SK-N-SH treated with all-trans-retinoic acid at 6 μM for 48 hours (cell line): ENCODE measurements at regions not wholly inside any gene's neighbourhood (a gene's known extent, or its start where the extent isn't known, plus 50 kb on each side); places are given as distances from the start of the nearest gene placed in this dataset.

Experiments used
- ATAC-seq: fragments of 200-7000 bp; cut with Tn5 transposase; 3 replicates; pipeline ENCODE4 v1.9.1; 2020; ENCODE audit warnings: mild to moderate bottlenecking, moderate library complexity
- ARNTL ChIP-seq: fragments of 450-650 bp; formaldehyde crosslinking; IDR thresholded peaks from 2 replicates; pipeline ENCODE4 v1.5.0; 2020; ENCODE audit warnings: low read depth, mild to moderate bottlenecking, moderate library complexity, borderline replicate concordance
- BACH2 ChIP-seq: fragments of 250-450 bp; sonication (Bioruptor Pico); IDR thresholded peaks from 2 replicates; pipeline ENCODE4 v1.9.0; 2021; ENCODE audit warnings: mild to moderate bottlenecking, borderline replicate concordance
- CSDC2 ChIP-seq: fragments of 250-450 bp; sonication (Bioruptor Pico); IDR thresholded peaks from 2 replicates; pipeline ENCODE4 v1.5.0; 2020; ENCODE audit warnings: mild to moderate bottlenecking, moderate library complexity
- ESRRG ChIP-seq: fragments of 250-450 bp; sonication (Bioruptor Pico); IDR thresholded peaks from 2 replicates; pipeline ENCODE4 v1.6.1; 2021; ENCODE audit warnings: mild to moderate bottlenecking
- GLIS3 ChIP-seq: fragments of 250-450 bp; sonication (Bioruptor Pico); IDR thresholded peaks from 2 replicates; pipeline ENCODE4 v1.5.0; 2020; ENCODE audit warnings: mild to moderate bottlenecking, moderate library complexity
- ISL1 ChIP-seq: fragments of 250-450 bp; sonication (Bioruptor Pico); IDR thresholded peaks from 2 replicates; pipeline ENCODE4 v2.1.2; 2022; ENCODE audit warnings: mild to moderate bottlenecking, moderate library complexity
- OSR1 ChIP-seq: fragments of 250-450 bp; sonication (Bioruptor Pico); IDR thresholded peaks from 2 replicates; pipeline ENCODE4 v1.8.0; 2022; ENCODE audit warnings: moderate library complexity, mild to moderate bottlenecking, inconsistent platforms
- PPARA ChIP-seq: fragments of 250-450 bp; sonication (Bioruptor Pico); IDR thresholded peaks from 2 replicates; pipeline ENCODE4 v1.5.0; 2020; ENCODE audit warnings: mild to moderate bottlenecking, borderline replicate concordance
- SNAI2 ChIP-seq: fragments of 250-450 bp; sonication (Bioruptor Pico); IDR thresholded peaks from 2 replicates; pipeline ENCODE4 v1.5.0; 2020; ENCODE audit warnings: mild to moderate bottlenecking, moderate library complexity
- TCF4 ChIP-seq: fragments of 250-450 bp; sonication (Bioruptor Pico); IDR thresholded peaks from 2 replicates; pipeline ENCODE4 v1.8.0; 2021; ENCODE audit warnings: mild to moderate bottlenecking, moderate library complexity, borderline replicate concordance
- TOX ChIP-seq: fragments of 250-450 bp; sonication (Bioruptor Pico); IDR thresholded peaks from 2 replicates; pipeline ENCODE4 v1.8.0; 2021; ENCODE audit warnings: mild to moderate bottlenecking, moderate library complexity, borderline replicate concordance
- ZC3H10 ChIP-seq: fragments of 250-450 bp; sonication (Bioruptor Pico); IDR thresholded peaks from 2 replicates; pipeline ENCODE4 v1.5.1; 2021; ENCODE audit warnings: mild to moderate bottlenecking, moderate library complexity
- ZFP3 ChIP-seq: fragments of 250-450 bp; sonication (Bioruptor Pico); IDR thresholded peaks from 2 replicates; pipeline ENCODE4 v1.5.0; 2020; ENCODE audit warnings: mild to moderate bottlenecking, moderate library complexity
- ZFP30 ChIP-seq: fragments of 450-650 bp; formaldehyde crosslinking; IDR thresholded peaks from 2 replicates; pipeline ENCODE4 v1.5.0; 2022; ENCODE audit warnings: mild to moderate bottlenecking, moderate library complexity
- ZNF565 ChIP-seq: fragments of 450-650 bp; formaldehyde crosslinking; conservative IDR thresholded peaks from 2 replicates; pipeline ENCODE4 v1.5.0; 2020; ENCODE audit warnings: low read depth, mild to moderate bottlenecking, moderate library complexity
- ZNF8 ChIP-seq: fragments of 450-650 bp; formaldehyde crosslinking; IDR thresholded peaks from 2 replicates; pipeline ENCODE4 v1.5.0; 2020; ENCODE audit warnings: mild to moderate bottlenecking, moderate library complexity
- TF ChIP-seq, protein P1 (sequence below): fragments of 250-450 bp; sonication (Bioruptor Pico); IDR thresholded peaks from 2 replicates; pipeline ENCODE4 v1.5.1; 2020; ENCODE audit warnings: low read depth, mild to moderate bottlenecking, moderate library complexity
- TF ChIP-seq, protein P2 (sequence below): fragments of 250-450 bp; sonication (Bioruptor Pico); IDR thresholded peaks from 2 replicates; pipeline ENCODE4 v1.5.0; 2020; ENCODE audit warnings: mild to moderate bottlenecking, moderate library complexity
- TF ChIP-seq, protein P3 (sequence below): fragments of 250-450 bp; sonication (Bioruptor Pico); IDR thresholded peaks from 2 replicates; pipeline ENCODE4 v1.8.0; 2020; ENCODE audit warnings: mild to moderate bottlenecking, moderate library complexity, borderline replicate concordance
- TF ChIP-seq, protein P4 (sequence below): fragments of 250-450 bp; sonication (Bioruptor Pico); IDR thresholded peaks from 2 replicates; pipeline ENCODE4 v1.5.1; 2021; ENCODE audit warnings: mild to moderate bottlenecking, moderate library complexity
- TF ChIP-seq, protein P5 (sequence below): fragments of 250-450 bp; sonication (Bioruptor Pico); IDR thresholded peaks from 2 replicates; pipeline ENCODE4 v1.8.0; 2021; ENCODE audit warnings: low read depth, mild to moderate bottlenecking, moderate library complexity, borderline replicate concordance

DNA sequence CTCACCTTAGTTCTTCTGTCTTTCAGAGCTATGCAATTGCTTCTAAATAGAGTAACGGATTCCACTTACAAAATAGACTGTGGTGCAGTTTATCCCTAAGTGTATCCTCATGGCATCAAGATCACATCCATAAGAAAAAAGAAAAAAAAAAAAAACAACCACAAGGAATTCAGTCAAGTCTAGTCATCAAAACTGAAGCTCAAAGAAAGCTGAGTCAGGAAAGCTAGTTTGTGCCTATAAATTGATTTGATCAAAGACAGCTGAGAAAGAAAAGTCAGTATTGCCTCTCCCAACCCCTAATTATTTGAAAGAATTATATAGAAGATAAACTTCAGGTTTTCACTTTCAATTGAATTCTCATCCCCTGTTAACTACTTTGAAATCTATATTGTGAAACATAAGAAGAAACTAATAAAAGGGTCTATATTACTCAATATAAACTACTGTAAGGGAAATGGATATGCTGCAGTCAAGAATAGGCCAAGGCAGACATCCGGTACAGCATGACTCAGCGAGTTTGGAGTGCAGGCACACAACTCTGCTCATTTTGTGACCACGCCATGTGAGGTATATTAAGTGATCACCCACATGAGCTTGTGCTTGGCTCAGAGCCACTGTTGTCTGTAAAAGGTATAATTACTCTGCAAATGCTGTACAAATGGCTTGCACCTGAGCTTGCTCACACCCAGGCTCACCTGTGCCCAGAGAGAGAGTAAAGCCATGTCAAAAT lies 568.1 kb upstream of the CRIM1 start:
- TF ChIP-seq GLIS3 (CRISPR knock-in tag) = no peak
- TF ChIP-seq ZFP30 (CRISPR knock-in tag) = no peak
- TF ChIP-seq, protein P1, sequence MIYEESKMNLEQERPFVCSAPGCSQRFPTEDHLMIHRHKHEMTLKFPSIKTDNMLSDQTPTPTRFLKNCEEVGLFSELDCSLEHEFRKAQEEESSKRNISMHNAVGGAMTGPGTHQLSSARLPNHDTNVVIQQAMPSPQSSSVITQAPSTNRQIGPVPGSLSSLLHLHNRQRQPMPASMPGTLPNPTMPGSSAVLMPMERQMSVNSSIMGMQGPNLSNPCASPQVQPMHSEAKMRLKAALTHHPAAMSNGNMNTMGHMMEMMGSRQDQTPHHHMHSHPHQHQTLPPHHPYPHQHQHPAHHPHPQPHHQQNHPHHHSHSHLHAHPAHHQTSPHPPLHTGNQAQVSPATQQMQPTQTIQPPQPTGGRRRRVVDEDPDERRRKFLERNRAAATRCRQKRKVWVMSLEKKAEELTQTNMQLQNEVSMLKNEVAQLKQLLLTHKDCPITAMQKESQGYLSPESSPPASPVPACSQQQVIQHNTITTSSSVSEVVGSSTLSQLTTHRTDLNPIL (CRISPR knock-in tag) = no peak
- no peak for TF ChIP-seq TOX
- no peak for TF ChIP-seq CSDC2
- TF ChIP-seq ARNTL (CRISPR knock-in tag) = no peak
- no peak for TF ChIP-seq ZFP3 (CRISPR knock-in tag)
- ATAC-seq = no peak

DNA sequence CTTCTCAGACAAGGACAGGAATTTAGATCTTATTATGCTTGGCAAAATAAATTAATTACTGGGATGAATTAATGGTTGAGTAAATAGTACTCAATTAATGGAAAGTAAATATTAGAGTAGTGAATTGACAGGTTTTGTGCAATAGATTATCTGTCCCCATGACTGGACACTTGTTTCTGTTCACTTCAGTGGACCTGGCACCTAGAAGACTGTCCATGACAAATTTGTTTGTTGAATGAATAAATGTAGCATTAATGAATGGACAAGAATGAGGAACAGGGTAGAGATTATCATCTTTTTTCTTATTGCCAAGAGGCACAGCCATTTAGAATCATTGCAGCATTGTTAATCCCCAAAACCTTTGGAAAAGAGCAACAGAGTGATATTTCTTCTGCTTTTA lies 570.0 kb upstream of the CRIM1 start:
- ATAC-seq = no peak
- TF ChIP-seq OSR1 (CRISPR knock-in tag) (no peak), TCF4 (no peak), ZFP30 (CRISPR knock-in tag) (no peak), ISL1 (no peak), ZNF565 (CRISPR knock-in tag) (no peak), ESRRG (CRISPR knock-in tag) (no peak), SNAI2 (no peak), TOX (no peak), BACH2 (CRISPR knock-in tag) (no peak)
- TF ChIP-seq, protein P2, sequence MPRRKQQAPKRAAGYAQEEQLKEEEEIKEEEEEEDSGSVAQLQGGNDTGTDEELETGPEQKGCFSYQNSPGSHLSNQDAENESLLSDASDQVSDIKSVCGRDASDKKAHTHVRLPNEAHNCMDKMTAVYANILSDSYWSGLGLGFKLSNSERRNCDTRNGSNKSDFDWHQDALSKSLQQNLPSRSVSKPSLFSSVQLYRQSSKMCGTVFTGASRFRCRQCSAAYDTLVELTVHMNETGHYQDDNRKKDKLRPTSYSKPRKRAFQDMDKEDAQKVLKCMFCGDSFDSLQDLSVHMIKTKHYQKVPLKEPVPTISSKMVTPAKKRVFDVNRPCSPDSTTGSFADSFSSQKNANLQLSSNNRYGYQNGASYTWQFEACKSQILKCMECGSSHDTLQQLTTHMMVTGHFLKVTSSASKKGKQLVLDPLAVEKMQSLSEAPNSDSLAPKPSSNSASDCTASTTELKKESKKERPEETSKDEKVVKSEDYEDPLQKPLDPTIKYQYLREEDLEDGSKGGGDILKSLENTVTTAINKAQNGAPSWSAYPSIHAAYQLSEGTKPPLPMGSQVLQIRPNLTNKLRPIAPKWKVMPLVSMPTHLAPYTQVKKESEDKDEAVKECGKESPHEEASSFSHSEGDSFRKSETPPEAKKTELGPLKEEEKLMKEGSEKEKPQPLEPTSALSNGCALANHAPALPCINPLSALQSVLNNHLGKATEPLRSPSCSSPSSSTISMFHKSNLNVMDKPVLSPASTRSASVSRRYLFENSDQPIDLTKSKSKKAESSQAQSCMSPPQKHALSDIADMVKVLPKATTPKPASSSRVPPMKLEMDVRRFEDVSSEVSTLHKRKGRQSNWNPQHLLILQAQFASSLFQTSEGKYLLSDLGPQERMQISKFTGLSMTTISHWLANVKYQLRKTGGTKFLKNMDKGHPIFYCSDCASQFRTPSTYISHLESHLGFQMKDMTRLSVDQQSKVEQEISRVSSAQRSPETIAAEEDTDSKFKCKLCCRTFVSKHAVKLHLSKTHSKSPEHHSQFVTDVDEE (CRISPR knock-in tag) = no peak

DNA sequence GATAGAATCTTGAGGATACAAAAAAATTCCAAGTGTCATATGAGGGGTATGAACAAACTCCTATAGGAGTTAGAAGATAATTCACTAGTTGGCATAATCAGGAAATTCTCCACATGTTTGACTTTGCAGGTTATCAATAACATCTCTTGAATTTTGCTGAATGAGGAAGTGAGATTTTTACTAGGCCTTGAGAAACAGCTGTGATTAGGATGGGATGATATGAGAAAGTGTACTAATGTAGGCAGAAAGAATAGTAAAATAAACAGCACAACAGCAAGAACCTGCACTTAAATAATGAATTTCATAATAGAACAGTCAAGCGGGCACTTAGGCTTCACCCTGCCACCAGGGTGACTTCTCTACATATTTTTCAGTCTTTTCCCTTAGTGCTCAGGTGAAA lies 570.8 kb upstream of the CRIM1 start:
- no peak for TF ChIP-seq SNAI2
- TF ChIP-seq, all 23 proteins: peak for 0
- no peak for ATAC-seq

DNA sequence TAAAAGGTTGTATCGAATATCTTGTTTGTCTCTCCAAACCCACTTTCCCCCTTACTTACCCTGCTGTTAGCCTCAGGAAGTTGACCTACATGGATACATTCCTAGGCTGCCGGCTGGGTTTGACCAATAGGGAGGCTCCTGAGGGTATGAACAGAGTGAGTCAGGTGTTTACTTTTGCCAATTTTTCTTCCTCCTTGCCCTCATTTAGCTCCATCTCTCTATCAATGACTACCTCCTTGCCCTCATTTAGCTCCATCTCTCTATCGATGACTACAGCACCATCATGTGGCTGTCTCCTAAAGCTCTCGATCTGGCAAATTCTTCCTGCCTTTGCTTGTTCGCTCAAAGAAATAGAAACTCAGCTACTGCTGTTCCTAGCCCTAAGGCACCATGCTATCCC lies 571.9 kb upstream of the CRIM1 start:
- TF ChIP-seq, protein P1 (CRISPR knock-in tag) = no peak
- TF ChIP-seq BACH2 (CRISPR knock-in tag) (no peak), SNAI2 (no peak), ZNF8 (no peak), ISL1 (no peak)
- TF ChIP-seq, protein P3, sequence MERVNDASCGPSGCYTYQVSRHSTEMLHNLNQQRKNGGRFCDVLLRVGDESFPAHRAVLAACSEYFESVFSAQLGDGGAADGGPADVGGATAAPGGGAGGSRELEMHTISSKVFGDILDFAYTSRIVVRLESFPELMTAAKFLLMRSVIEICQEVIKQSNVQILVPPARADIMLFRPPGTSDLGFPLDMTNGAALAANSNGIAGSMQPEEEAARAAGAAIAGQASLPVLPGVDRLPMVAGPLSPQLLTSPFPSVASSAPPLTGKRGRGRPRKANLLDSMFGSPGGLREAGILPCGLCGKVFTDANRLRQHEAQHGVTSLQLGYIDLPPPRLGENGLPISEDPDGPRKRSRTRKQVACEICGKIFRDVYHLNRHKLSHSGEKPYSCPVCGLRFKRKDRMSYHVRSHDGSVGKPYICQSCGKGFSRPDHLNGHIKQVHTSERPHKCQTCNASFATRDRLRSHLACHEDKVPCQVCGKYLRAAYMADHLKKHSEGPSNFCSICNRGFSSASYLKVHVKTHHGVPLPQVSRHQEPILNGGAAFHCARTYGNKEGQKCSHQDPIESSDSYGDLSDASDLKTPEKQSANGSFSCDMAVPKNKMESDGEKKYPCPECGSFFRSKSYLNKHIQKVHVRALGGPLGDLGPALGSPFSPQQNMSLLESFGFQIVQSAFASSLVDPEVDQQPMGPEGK = no peak
- TF ChIP-seq, protein P4, sequence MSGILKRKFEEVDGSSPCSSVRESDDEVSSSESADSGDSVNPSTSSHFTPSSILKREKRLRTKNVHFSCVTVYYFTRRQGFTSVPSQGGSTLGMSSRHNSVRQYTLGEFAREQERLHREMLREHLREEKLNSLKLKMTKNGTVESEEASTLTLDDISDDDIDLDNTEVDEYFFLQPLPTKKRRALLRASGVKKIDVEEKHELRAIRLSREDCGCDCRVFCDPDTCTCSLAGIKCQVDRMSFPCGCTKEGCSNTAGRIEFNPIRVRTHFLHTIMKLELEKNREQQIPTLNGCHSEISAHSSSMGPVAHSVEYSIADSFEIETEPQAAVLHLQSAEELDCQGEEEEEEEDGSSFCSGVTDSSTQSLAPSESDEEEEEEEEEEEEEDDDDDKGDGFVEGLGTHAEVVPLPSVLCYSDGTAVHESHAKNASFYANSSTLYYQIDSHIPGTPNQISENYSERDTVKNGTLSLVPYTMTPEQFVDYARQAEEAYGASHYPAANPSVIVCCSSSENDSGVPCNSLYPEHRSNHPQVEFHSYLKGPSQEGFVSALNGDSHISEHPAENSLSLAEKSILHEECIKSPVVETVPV = no peak
- no peak for ATAC-seq

DNA sequence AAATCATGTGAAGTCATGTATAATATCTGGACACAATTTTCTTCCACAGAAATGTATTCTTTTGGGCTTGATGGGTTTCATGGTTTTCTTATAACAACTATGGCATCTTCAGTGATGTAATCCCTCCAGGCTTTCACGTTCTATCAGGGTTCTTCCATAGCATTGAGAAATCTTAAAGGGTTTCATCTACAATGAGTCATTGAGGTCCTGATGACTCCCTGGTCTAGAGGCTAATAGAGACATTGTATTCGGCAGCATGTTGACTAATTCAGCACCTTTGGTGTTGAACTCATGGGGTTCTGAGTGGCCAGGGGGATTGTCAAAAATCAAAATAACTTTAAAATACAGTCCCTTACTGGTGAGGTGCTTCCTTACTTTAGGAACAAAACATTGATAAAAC lies 614.0 kb upstream of the CRIM1 start:
- no peak for ATAC-seq
- TF ChIP-seq, protein P5, sequence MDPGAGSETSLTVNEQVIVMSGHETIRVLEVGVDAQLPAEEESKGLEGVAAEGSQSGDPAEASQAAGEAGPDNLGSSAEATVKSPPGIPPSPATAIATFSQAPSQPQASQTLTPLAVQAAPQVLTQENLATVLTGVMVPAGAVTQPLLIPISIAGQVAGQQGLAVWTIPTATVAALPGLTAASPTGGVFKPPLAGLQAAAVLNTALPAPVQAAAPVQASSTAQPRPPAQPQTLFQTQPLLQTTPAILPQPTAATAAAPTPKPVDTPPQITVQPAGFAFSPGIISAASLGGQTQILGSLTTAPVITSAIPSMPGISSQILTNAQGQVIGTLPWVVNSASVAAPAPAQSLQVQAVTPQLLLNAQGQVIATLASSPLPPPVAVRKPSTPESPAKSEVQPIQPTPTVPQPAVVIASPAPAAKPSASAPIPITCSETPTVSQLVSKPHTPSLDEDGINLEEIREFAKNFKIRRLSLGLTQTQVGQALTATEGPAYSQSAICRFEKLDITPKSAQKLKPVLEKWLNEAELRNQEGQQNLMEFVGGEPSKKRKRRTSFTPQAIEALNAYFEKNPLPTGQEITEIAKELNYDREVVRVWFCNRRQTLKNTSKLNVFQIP = no peak
- TF ChIP-seq SNAI2 = no peak
- no peak for TF ChIP-seq GLIS3 (CRISPR knock-in tag)
- TF ChIP-seq ZFP3 (CRISPR knock-in tag) = no peak
- no peak for TF ChIP-seq TOX
- TF ChIP-seq, protein P2 (CRISPR knock-in tag) = no peak
- TF ChIP-seq PPARA (CRISPR knock-in tag) = no peak
- TF ChIP-seq ZC3H10 (CRISPR knock-in tag) = no peak
- no peak for TF ChIP-seq OSR1 (CRISPR knock-in tag)
- TF ChIP-seq ESRRG (CRISPR knock-in tag) = no peak
- TF ChIP-seq ARNTL (CRISPR knock-in tag) = no peak
